Panc1 (cell line): ENCODE measurements at regions not wholly inside any gene's neighbourhood (a gene's known extent, or its start where the extent isn't known, plus 50 kb on each side); places are given as distances from the start of the nearest gene placed in this dataset.

Experiments
- ATAC-seq: fragments of 200-7000 bp; cut with Tn5 transposase; 2 replicates; pipeline ENCODE4 v1.9.1; 2020; ENCODE audit warnings: mild to moderate bottlenecking, moderate library complexity
- BruUV-seq: library from RNA; stranded (reverse); fragments of 400-500 nt; replicated peaks from 2 replicates; lab custom pipeline; 2021; lab: Mats Ljungman, UMichigan
- CTCF ChIA-PET: fragments of 300-600 bp; sonication (Branson Sonifier 250); formaldehyde crosslinking; loops from one replicate; lab custom pipeline; 2022; ENCODE audit warnings: antibody characterized with exemption; lab: Charles Lee
- POLR2A ChIA-PET: fragments of 300-600 bp; sonication (Branson Sonifier 250); formaldehyde crosslinking; loops from one replicate; lab custom pipeline; 2022; ENCODE audit warnings: antibody characterized with exemption; lab: Charles Lee
- DNase-seq: peaks from one replicate; pipeline ENCODE4 v3.0.0-alpha.2; 2010; ENCODE audit warnings: low read depth, low spot score
- H3K27ac ChIP-seq: 2 replicates; pipeline ENCODE4 v1.5.1; 2011; ENCODE audit warnings: mild to moderate bottlenecking, low read length, inconsistent platforms
- H3K27me3 ChIP-seq: fragments of 200-500 bp; sonication (Bioruptor generic); 2 replicates; pipeline ENCODE4 v1.6.0; 2014; ENCODE audit warnings: low read length, inconsistent platforms; ENCODE audit not compliant: control insufficient read depth, insufficient read depth
- H3K36me3 ChIP-seq: fragments of 200-500 bp; sonication (Bioruptor generic); 2 replicates; pipeline ENCODE4 v1.5.1; 2014; ENCODE audit warnings: inconsistent platforms, mild to moderate bottlenecking, low read length, moderate library complexity; ENCODE audit not compliant: control insufficient read depth, insufficient read depth
- H3K4me1 ChIP-seq: 2 replicates; pipeline ENCODE4 v1.5.1; 2011; ENCODE audit warnings: inconsistent platforms, mild to moderate bottlenecking, low read length, moderate library complexity; ENCODE audit not compliant: control insufficient read depth, insufficient read depth
- H3K4me3 ChIP-seq, 2 experiments: 2 replicates each; pipeline ENCODE4 v1.5.1; 2011 to 2012; ENCODE audit warnings: low read depth in 2 of 2, low read length in 2 of 2, mild to moderate bottlenecking in 2 of 2, inconsistent platforms in 1 of 2, moderate library complexity in 1 of 2
- H3K9me3 ChIP-seq: fragments of 200-500 bp; sonication (Bioruptor generic); 2 replicates; pipeline ENCODE4 v1.5.1; 2014; ENCODE audit warnings: low read depth, mild to moderate bottlenecking, inconsistent platforms, low read length, moderate library complexity; ENCODE audit not compliant: control insufficient read depth, insufficient read depth
- POLR2AphosphoS5 ChIP-seq: IDR thresholded peaks from 2 replicates; pipeline ENCODE4 v1.6.1; 2012; ENCODE audit warnings: mild to moderate bottlenecking, low read depth, low read length, moderate library complexity
- SIN3A ChIP-seq: IDR thresholded peaks from 2 replicates; pipeline ENCODE4 v1.6.1; 2012; ENCODE audit warnings: low read depth, mild to moderate bottlenecking, low read length, moderate library complexity, borderline replicate concordance; ENCODE audit not compliant: insufficient read depth
- TCF7L2 ChIP-seq: IDR thresholded peaks from 2 replicates; pipeline ENCODE4 v1.6.1; 2011; ENCODE audit warnings: mild to moderate bottlenecking, low read depth, low read length, inconsistent platforms
- in situ Hi-C: cut with HindIII; loops from 2 replicates; pipeline ENCODE4 v1.10.0; 2016; ENCODE audit warnings: low sequenced_read_pairs, low pct_unique_long_range_greater_than_20kb
- intact Hi-C: fragments of 100-400 bp; cut with micrococcal nuclease; formaldehyde crosslinking; loops from one replicate; pipeline ENCODE4 v1.10.0; 2022; ENCODE audit not compliant: unreplicated experiment
- TF ChIP-seq, protein P1 (sequence below): fragments of 450-650 bp; IDR thresholded peaks from 2 replicates; pipeline ENCODE4 v1.5.1; 2017; ENCODE audit warnings: mild to moderate bottlenecking
- TF ChIP-seq, protein P2 (sequence below), 2 experiments: IDR thresholded peaks; 2 replicates each; pipeline ENCODE4 v1.6.1; 2011 to 2012; ENCODE audit warnings: low read depth in 2 of 2, control low read depth in 1 of 2, low read length in 1 of 2, mild to moderate bottlenecking in 1 of 2, moderate library complexity in 1 of 2; ENCODE audit not compliant: insufficient read depth in 1 of 2

DNA sequence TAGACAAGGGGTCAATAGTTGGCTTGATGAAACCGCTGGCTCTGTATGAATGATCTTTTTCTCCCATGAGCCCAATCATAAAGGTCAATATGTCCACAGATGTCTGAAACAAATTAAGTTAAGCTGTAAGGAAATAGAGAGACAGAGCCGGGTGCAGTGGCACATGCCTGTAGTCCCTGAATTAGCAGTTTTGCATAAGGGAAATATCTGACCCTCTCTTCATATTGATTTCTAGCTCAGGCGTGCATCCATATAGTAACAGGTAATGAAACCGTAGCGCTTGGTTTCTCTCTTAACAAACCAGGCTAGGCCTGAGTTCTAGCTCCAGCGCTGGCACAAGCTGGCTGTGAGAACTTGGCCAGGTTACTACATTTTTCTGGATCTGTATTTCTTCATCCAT is 118.1 kb upstream of the ERCC6L2 start:
- intact Hi-C loops (no loop called here), in situ Hi-C loops (no loop called here)
- POLR2A ChIA-PET = no interaction called here
- DNase-seq (no peak), ATAC-seq (no peak)
- CTCF ChIA-PET = no interaction called here
- Histone ChIP-seq H3K4me3 (no peak overlapping the region), H3K4me1 (no peaks in the 10 kb centered on the region; the same call in 1 of the 2 replicates), H3K36me3 (no peaks in the 10 kb centered on the region), H3K27ac (no peak overlapping the region), H3K27me3 (no peaks in the 10 kb centered on the region), H3K9me3 (no peaks in the 10 kb centered on the region)
- no TSS peak for BruUV-seq
- TF ChIP-seq, protein P1, sequence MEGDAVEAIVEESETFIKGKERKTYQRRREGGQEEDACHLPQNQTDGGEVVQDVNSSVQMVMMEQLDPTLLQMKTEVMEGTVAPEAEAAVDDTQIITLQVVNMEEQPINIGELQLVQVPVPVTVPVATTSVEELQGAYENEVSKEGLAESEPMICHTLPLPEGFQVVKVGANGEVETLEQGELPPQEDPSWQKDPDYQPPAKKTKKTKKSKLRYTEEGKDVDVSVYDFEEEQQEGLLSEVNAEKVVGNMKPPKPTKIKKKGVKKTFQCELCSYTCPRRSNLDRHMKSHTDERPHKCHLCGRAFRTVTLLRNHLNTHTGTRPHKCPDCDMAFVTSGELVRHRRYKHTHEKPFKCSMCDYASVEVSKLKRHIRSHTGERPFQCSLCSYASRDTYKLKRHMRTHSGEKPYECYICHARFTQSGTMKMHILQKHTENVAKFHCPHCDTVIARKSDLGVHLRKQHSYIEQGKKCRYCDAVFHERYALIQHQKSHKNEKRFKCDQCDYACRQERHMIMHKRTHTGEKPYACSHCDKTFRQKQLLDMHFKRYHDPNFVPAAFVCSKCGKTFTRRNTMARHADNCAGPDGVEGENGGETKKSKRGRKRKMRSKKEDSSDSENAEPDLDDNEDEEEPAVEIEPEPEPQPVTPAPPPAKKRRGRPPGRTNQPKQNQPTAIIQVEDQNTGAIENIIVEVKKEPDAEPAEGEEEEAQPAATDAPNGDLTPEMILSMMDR = no peak
- no peak for TF ChIP-seq POLR2AphosphoS5
- TF ChIP-seq TCF7L2 = no peak
- no peak for TF ChIP-seq SIN3A
- TF ChIP-seq, protein P2, sequence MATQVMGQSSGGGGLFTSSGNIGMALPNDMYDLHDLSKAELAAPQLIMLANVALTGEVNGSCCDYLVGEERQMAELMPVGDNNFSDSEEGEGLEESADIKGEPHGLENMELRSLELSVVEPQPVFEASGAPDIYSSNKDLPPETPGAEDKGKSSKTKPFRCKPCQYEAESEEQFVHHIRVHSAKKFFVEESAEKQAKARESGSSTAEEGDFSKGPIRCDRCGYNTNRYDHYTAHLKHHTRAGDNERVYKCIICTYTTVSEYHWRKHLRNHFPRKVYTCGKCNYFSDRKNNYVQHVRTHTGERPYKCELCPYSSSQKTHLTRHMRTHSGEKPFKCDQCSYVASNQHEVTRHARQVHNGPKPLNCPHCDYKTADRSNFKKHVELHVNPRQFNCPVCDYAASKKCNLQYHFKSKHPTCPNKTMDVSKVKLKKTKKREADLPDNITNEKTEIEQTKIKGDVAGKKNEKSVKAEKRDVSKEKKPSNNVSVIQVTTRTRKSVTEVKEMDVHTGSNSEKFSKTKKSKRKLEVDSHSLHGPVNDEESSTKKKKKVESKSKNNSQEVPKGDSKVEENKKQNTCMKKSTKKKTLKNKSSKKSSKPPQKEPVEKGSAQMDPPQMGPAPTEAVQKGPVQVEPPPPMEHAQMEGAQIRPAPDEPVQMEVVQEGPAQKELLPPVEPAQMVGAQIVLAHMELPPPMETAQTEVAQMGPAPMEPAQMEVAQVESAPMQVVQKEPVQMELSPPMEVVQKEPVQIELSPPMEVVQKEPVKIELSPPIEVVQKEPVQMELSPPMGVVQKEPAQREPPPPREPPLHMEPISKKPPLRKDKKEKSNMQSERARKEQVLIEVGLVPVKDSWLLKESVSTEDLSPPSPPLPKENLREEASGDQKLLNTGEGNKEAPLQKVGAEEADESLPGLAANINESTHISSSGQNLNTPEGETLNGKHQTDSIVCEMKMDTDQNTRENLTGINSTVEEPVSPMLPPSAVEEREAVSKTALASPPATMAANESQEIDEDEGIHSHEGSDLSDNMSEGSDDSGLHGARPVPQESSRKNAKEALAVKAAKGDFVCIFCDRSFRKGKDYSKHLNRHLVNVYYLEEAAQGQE (IDR thresholded peaks at IDR 0.05; ENCODE audit: insufficient read depth in 1 of 2, low read depth in 2 of 2, low read length in 1 of 2) = no peak

DNA sequence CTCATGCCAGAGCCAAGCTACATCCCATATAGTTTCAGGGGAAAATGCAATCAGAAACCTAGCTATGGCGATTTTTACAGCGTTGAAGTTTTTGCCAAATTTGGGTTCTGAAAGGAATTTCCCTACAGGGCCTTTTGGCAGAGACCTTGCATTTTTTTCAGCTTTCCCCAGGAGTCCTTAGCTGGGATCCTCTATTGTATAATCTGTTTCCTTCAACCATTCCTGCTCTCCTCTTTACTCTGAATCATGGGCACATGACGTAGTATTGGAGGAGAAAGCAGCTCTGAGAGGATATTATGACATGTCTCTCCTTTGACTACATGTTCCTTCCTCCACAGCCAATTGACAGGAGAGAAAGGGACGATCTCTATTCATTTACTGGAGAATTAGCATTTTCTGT is 118.5 kb upstream of the ERCC6L2 start:
- H3K9me3 ChIP-seq = no peaks in the 10 kb centered on the region
- in situ Hi-C loops = no loop called here
- ATAC-seq (no peak), DNase-seq (no peak)
- no peaks in the 10 kb centered on the region; the same call in 1 of the 2 replicates for H3K4me1 ChIP-seq
- H3K27ac ChIP-seq = no peak overlapping the region
- ChIA-PET CTCF (no interaction called here), POLR2A (no interaction called here)
- no peaks in the 10 kb centered on the region for H3K27me3 ChIP-seq
- TF ChIP-seq SIN3A (no peak), POLR2AphosphoS5 (no peak), TCF7L2 (no peak)
- TF ChIP-seq, protein P2 (IDR thresholded peaks at IDR 0.05; ENCODE audit: insufficient read depth in 1 of 2, low read depth in 2 of 2, low read length in 1 of 2) = no peak
- TF ChIP-seq, protein P1 = no peak
- H3K4me3 ChIP-seq = no peak overlapping the region
- intact Hi-C loops = no loop called here
- BruUV-seq = no TSS peak
- no peaks in the 10 kb centered on the region for H3K36me3 ChIP-seq
